SK-N-SH (cell line): ENCODE measurements at regions not wholly inside any gene's neighbourhood (a gene's known extent, or its start where the extent isn't known, plus 50 kb on each side); places are given as distances from the start of the nearest gene placed in this dataset.

ENCODE experiments used
- CTCF ChIA-PET: fragments of 300-600, 350-600 bp; formaldehyde crosslinking; extraction: SDS; loops from one replicate; lab custom pipeline; 2021; lab: Yijun Ruan, JAX
- POLR2A ChIA-PET: fragments of 350-600 bp; sonication (Branson Sonifier 250); formaldehyde crosslinking; extraction: SDS; loops from one replicate; lab custom pipeline; 2020; ENCODE audit warnings: antibody characterized with exemption, inconsistent platforms; lab: Yijun Ruan, JAX
- DNase-seq: peaks from one replicate; pipeline ENCODE4 v3.0.0; 2012
- H2AFZ ChIP-seq: fragments of 200-600 bp; sonication (generic); 2 replicates; pipeline ENCODE4 v1.8.1; 2016; ENCODE audit warnings: antibody characterized with exemption, mild to moderate bottlenecking, low read depth
- H3F3A ChIP-seq: fragments of 200-600 bp; sonication (generic); replicated peaks from 2 replicates; pipeline ENCODE3; 2016; ENCODE audit warnings: antibody characterized with exemption, mild to moderate bottlenecking; ENCODE audit not compliant: insufficient read depth
- H3K27ac ChIP-seq, 2 experiments: fragments of 200-500 bp in 1 of 2; fragments of 200-600 bp in 1 of 2; sonication (Bioruptor generic) in 1 of 2; sonication (generic), shearing (Covaris generic) in 1 of 2; 2 replicates each; pipeline versions ENCODE4 v1.5.1 to v1.6.1; 2014 to 2016; ENCODE audit warnings: low read depth in 2 of 2, inconsistent platforms in 1 of 2, low read length in 1 of 2, mild to moderate bottlenecking in 1 of 2, mixed read lengths in 1 of 2
- H3K27me3 ChIP-seq: fragments of 200-600 bp; sonication (generic), shearing (Covaris generic); 2 replicates; pipeline ENCODE4 v1.6.1; 2016; ENCODE audit warnings: mixed run types; ENCODE audit not compliant: insufficient read depth
- H3K36me3 ChIP-seq, 2 experiments: fragments of 200-500 bp in 1 of 2; fragments of 200-600 bp in 1 of 2; sonication (Bioruptor generic) in 1 of 2; sonication (generic) in 1 of 2; replicated peaks in 1 of 2; 2 replicates each; pipeline versions ENCODE3 to v1.5.1; 2014 to 2016; ENCODE audit warnings: low read length in 1 of 2, mild to moderate bottlenecking in 1 of 2; ENCODE audit not compliant: insufficient read depth in 2 of 2, control insufficient read depth in 1 of 2
- H3K4me1 ChIP-seq, 2 experiments: fragments of 200-500 bp in 1 of 2; fragments of 200-600 bp in 1 of 2; sonication (Bioruptor generic) in 1 of 2; sonication (generic), shearing (Covaris generic) in 1 of 2; 2 replicates each; pipeline versions ENCODE4 v1.5.1 to v1.6.1; 2014 to 2016; ENCODE audit warnings: low read depth in 1 of 2, low read length in 1 of 2, mixed run types in 1 of 2; ENCODE audit not compliant: insufficient read depth in 2 of 2, control insufficient read depth in 1 of 2
- H3K4me2 ChIP-seq: fragments of 200-600 bp; sonication (generic), shearing (Covaris generic); 2 replicates; pipeline ENCODE4 v1.6.1; 2017; ENCODE audit warnings: mixed run types
- H3K4me3 ChIP-seq, 2 experiments: fragments of 200-500 bp in 1 of 2; fragments of 200-600 bp in 1 of 2; sonication (Bioruptor generic) in 1 of 2; sonication (generic), shearing (Covaris generic) in 1 of 2; 2 replicates each; pipeline versions ENCODE4 v1.5.1 to v1.8.1; 2014 to 2016; ENCODE audit warnings: low read depth in 2 of 2, inconsistent platforms in 1 of 2, low read length in 1 of 2, mild to moderate bottlenecking in 1 of 2, mixed read lengths in 1 of 2, moderate library complexity in 1 of 2
- H3K79me2 ChIP-seq: fragments of 200-600 bp; sonication (generic); 2 replicates; pipeline ENCODE4 v1.8.1; 2017; ENCODE audit warnings: mild to moderate bottlenecking; ENCODE audit not compliant: insufficient read depth
- H3K9ac ChIP-seq: fragments of 200-600 bp; sonication (generic); 2 replicates; pipeline ENCODE4 v1.6.1; 2017; ENCODE audit warnings: mixed run types
- H3K9me2 ChIP-seq: fragments of 200-600 bp; sonication (generic); 2 replicates; pipeline ENCODE4 v1.6.1; 2017; ENCODE audit warnings: mixed run types
- H3K9me3 ChIP-seq: fragments of 200-600 bp; sonication (generic); 2 replicates; pipeline ENCODE4 v1.6.1; 2017; ENCODE audit warnings: mixed run types, mild to moderate bottlenecking, moderate library complexity
- H4K20me1 ChIP-seq: fragments of 200-600 bp; sonication (generic); 2 replicates; pipeline ENCODE4 v1.6.1; 2017; ENCODE audit warnings: mild to moderate bottlenecking, mixed run types; ENCODE audit not compliant: insufficient read depth
- FOSL2 ChIP-seq: IDR thresholded peaks from 2 replicates; pipeline ENCODE4 v1.4.0; 2012; ENCODE audit warnings: low read depth, mild to moderate bottlenecking, moderate library complexity, borderline replicate concordance
- FOXJ3 ChIP-seq: sonication (generic); formaldehyde crosslinking; IDR thresholded peaks from 2 replicates; pipeline ENCODE4 v1.5.1; 2020; ENCODE audit warnings: mild to moderate bottlenecking, missing genetic modification reagents
- FOXM1 ChIP-seq: IDR thresholded peaks from 2 replicates; pipeline ENCODE4 v1.4.0; 2012; ENCODE audit warnings: low read depth, mild to moderate bottlenecking
- IRF3 ChIP-seq: fragments of 150-350 bp; IDR thresholded peaks from 2 replicates; pipeline ENCODE4 v1.6.1; 2016; ENCODE audit warnings: mild to moderate bottlenecking, low read depth, low read length
- JUND ChIP-seq: IDR thresholded peaks from 2 replicates; pipeline ENCODE4 v1.4.0; 2012
- MEF2A ChIP-seq: IDR thresholded peaks from 2 replicates; pipeline ENCODE4 v1.4.0; 2012; ENCODE audit warnings: low read depth, borderline replicate concordance
- MXI1 ChIP-seq: IDR thresholded peaks from 2 replicates; pipeline ENCODE4 v1.6.1; 2012; ENCODE audit warnings: mild to moderate bottlenecking, low read depth, low read length, improper control_type of control experiment
- PBX3 ChIP-seq: IDR thresholded peaks from 2 replicates; pipeline ENCODE4; 2012
- RAD21 ChIP-seq: IDR thresholded peaks from 2 replicates; pipeline ENCODE4 v1.6.1; 2012; ENCODE audit warnings: mild to moderate bottlenecking, low read length
- REST ChIP-seq: IDR thresholded peaks from 2 replicates; pipeline ENCODE4 v1.6.1; 2012; ENCODE audit warnings: mild to moderate bottlenecking, low read depth, low read length, moderate library complexity
- RXRA ChIP-seq: IDR thresholded peaks from 2 replicates; pipeline ENCODE4 v1.4.0; 2012; ENCODE audit warnings: low read depth, mild to moderate bottlenecking, borderline replicate concordance
- TEAD4 ChIP-seq: IDR thresholded peaks from 2 replicates; pipeline ENCODE4 v1.4.0; 2012; ENCODE audit warnings: mild to moderate bottlenecking, borderline replicate concordance; ENCODE audit not compliant: insufficient read depth
- USF2 ChIP-seq: fragments of 150-350 bp; IDR thresholded peaks from 2 replicates; pipeline ENCODE4 v1.6.1; 2017; ENCODE audit warnings: antibody characterized with exemption, low read length, low read depth, borderline replicate concordance
- ZBTB33 ChIP-seq: IDR thresholded peaks from 2 replicates; pipeline ENCODE4 v1.4.0; 2012; ENCODE audit warnings: low read depth, borderline replicate concordance

- TF ChIP-seq PBX3 (no peak), RXRA (no peak), FOXM1 (no peak), TEAD4 (no peak), JUND (no peak), USF2 (no peak), MXI1 (no peak)
These were observed 156.1 kb upstream of the IRS4 start (continued) for GRCh38 chrX:108892501-108892900.

- Histone ChIP-seq H3K79me2 (no peaks in the 10 kb centered on the region), H3F3A (no peaks in the 10 kb centered on the region)
These were observed 139.2 kb upstream of the IRS4 start for GRCh38 chrX:108875548-108875947.

More at GRCh38 chrX:108875548-108875947, 139.2 kb upstream of the IRS4 start:
- H2AFZ ChIP-seq: no peak overlapping the region
- no peak overlapping the region for H3K27ac ChIP-seq
- TF ChIP-seq ZBTB33 (no peak), RAD21 (no peak), FOXM1 (no peak), FOSL2 (no peak), MEF2A (no peak), REST (no peak), FOXJ3 (no peak), IRF3 (no peak)
- TF ChIP-seq, all 33 proteins: peak for 0
- no peaks in the 10 kb centered on the region for H3K4me1 ChIP-seq
- no peak overlapping the region for H3K4me3 ChIP-seq
- no peaks in the 10 kb centered on the region for H3K27me3 ChIP-seq
- H3K9me3 ChIP-seq: no peaks in the 10 kb centered on the region
- no peak for DNase-seq
- POLR2A ChIA-PET: no interaction called here
- no peak overlapping the region for H3K9ac ChIP-seq
- H4K20me1 ChIP-seq: no peaks in the 10 kb centered on the region
- H3K9me2 ChIP-seq: no peaks in the 10 kb centered on the region
- no peaks in the 10 kb centered on the region for H3K36me3 ChIP-seq
- H3K4me2 ChIP-seq: no peak overlapping the region
- CTCF ChIA-PET: no interaction called here
